Activated CD8-positive, alpha-beta memory T cell treated with anti-CD3 and anti-CD28 coated beads, Interleukin-2, amount 50 U/mL, for 48 hours (primary cell): ENCODE measurements at regions not wholly inside any gene's neighbourhood (a gene's known extent, or its start where the extent isn't known, plus 50 kb on each side); places are given as distances from the start of the nearest gene placed in this dataset.
"Not testable (repeated sequence)": the region's sequence is repeated elsewhere in the genome, so short reads cannot be mapped to it uniquely, and the experiment has no call there.

ENCODE experiments used
- DNase-seq: peaks from one replicate; pipeline ENCODE4 v3.0.0-alpha.2; 2020

DNA sequence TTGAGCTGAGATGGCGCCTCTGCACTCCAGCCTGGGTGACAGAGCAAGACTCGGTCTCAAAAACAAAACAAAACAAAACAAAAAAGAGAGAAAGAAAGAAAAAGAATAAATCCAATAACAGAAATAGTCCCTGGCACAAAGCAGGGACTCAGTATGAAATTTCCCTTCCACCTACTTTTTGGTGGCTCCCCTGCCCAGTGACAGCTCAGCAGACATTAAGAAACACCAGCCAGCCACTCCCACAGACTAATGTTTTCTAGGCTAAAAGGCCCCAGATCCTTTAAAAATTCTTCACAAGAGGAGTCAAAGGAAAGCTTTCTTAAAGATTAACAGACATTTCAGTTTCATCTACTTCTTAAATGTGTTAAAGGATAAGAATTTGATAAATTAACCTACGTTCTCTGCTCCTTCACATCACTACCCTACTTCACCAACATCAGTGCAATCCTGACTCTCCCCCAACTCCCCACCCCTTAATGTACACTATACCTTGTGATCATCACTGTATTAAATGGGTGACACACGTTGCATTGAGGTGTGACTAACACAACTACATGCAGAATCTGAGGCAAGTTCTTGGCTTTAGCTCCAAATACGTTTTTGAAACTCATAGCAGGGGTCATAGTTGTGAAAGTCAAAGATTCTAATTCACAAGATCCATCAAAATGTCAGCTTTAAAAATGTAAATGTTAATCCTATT is 114.5 kb upstream of the CAV2 start:
- DNase-seq: no peak

DNA sequence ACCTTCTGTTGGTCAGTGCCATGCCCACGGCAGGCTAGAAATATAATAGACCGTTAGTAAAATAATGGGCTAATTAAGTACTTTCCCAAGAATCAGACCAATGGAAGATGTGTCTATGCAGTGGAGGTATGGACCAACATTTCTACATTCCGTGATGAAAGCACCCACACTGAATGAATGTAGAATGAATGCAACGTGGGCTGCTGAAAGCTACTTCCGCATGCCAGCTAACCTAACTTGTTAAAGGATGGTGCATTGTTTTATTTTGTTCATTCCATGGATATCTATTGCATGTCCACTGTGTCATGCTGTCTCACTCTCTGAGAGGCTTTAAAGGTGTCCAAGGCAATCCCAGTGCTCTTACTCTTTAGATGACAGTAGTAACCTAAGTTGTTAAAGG is 112.9 kb upstream of the CAV2 start:
- no peak for DNase-seq

GRCh38 chr7:116390363-116390762 is 109.2 kb upstream of the CAV2 start:
- DNase-seq: no peak

DNA sequence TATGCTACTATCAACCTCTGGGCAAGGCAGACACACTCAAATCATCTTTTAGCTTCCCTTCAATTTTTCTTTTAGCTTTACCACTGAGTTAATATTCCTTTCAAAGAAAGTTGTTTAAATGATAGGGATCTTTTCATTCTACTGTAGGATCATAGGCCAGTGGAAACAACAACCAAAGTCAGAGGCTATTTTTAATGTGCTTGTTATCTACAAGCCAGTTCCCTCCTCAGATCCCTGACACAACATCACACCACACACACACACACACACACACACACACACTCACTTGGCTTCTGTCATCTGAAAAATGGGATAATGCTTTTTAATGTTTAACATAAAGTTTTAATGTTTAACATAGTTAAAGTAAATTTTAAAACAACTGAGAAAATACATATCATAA is 106.7 kb upstream of the CAV2 start:
- DNase-seq: no peak

- DNase-seq: no peak
Measured at GRCh38 chr7:116393654-116394053, 105.9 kb upstream of the CAV2 start.

DNA sequence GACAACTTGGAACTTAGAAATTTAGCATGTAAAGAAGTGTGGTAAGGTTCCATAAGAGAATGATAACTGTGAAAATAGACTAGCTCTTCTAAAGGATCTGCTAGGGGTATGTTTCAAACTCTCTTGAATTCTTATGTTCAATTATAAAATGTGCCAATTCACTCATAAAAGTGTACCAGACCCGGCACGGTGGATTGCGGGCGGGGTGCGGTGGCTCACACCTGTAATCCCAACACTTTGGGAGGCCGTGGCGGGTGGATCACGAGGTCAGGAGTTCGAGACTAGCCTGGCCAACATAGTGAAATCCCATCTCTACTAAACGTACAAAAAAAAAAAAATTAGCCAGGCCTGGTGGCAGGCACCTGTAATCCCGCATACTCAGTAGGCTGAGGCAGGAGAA is 105.4 kb upstream of the CAV2 start:
- no peak for DNase-seq

DNA sequence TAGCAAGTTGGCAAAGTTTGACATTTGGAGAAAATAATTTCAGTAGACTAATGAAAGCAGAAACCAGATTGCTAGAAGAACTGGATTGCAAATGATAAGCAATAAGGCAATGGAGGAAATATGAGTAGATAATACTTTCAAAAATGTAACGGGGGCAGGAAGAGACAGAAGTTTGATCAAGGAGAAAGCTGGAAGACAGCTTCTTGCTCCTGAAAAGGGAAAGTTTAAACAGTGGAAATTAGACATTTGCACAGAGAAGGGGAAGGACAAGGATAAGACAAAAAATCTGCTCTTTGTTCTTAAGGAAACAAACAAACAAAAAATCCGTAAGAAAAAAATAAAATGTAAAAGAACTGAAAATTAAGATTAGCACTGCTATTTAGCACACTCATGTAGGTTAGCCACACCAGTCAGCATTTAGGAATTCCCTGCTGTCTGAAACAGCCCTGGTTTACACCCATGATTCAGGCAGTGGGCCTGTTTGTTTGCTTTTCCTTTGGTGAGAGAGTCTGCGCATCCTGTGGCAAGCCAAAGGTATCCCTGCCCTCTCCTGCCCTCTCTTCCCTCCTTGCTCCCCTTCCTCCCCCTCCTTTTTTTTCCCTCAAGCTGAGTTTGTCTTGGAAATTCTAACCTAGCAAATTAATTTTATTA is 104.3 kb upstream of the CAV2 start:
- DNase-seq: no peak

DNA sequence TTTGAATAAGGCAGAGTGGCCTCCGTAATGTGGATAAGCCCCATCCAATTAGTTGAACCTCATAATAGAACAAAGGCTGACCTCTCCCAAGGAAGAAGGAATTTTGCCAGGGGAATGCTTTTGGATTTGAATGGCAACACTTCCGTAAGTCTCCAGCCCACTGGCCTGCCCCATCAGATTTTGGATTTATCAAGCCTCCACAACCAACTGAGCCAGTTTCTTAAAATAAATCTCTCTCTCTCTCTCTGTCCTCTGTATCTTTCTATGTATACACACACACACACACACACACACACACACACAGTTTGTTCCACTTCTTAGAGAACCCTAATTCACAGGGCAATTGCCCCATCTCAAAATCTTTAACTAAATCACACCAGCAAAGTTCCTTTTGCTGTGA is 100.9 kb upstream of the CAV2 start:
- no peak for DNase-seq

DNA sequence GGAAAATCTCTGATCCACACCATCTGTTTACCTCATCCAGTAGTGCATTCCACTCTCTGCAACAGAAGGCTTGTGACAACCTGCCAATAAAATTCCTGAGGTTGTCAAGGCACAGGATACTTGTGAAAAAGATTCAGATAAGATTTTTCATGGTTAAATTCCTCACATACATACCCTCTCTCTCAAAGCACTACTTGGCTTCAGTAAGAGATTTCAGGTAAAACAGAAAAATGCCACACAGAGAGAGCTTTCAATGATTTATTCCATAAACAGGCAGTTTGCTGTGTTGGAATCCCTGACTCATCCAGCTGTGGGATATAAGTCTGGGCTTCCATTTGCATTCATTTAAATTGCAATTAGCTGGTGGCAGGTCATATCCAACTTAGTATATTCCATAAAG is 99.7 kb upstream of the CAV2 start:
- no peak for DNase-seq

- DNase-seq: no peak
Measured at GRCh38 chr7:116400522-116400921, 99.0 kb upstream of the CAV2 start.

DNA sequence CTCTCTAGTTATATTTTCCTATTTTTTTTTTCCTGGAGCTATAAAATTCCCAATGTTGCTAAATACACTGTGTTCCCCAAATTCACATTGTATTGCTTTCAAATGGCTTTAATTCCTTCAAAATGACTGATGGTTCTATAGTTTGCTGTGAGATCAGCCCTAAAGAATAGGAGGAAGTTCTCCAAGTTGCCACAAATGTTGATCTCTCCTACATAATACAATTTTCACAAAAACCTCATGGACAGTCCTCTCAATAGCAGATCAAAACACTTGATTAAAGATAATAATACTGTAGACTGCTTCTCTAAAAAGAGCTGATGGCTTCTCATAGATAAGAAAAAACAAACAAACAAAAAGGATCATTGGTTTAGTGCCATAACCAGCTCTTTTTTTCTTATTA is 97.8 kb upstream of the CAV2 start:
- no peak for DNase-seq

- no peak for DNase-seq
Measured at GRCh38 chr7:116403265-116403664, 96.3 kb upstream of the CAV2 start.

DNA sequence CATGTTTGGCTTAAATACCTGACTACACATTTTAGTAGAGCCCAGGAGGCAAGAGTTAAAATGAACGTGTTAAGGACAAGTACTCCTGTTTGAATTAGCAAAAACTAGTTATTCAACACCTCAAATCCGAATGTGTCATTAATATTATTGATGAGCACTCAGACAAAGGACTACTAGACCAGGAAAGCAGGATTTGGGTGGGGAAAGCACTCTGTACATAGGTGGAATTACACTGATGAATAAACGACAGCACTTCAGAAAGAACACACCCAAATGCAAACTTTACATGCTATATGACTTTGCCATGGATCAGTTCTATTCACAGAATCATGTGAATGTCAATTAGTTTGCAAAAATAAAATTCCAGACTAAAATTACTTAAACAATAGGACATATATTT is 95.1 kb upstream of the CAV2 start:
- DNase-seq: no peak

DNA sequence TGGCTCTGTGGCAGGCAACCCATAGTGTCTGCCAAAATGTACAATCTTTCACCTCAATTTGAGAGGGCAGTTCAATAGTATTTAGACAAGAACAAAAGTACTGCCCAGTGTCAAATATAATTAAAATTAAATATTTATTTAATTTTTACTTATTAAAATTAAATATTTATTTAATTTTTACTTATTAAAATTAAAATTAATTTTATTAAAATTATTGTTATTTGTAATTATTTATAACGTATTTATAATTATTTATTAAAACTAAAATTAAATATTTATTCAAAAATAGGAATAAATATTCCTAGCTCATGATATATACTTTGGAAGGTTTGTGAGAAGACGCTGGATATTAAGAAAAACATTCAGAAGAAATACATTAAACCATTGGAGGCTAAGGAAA is 93.7 kb upstream of the CAV2 start:
- DNase-seq: no peak

- DNase-seq: no peak
Measured at GRCh38 chr7:116407165-116407564, 92.4 kb upstream of the CAV2 start.

GRCh38 chr7:116408166-116408565 is 91.4 kb upstream of the CAV2 start:
- DNase-seq: no peak

DNA sequence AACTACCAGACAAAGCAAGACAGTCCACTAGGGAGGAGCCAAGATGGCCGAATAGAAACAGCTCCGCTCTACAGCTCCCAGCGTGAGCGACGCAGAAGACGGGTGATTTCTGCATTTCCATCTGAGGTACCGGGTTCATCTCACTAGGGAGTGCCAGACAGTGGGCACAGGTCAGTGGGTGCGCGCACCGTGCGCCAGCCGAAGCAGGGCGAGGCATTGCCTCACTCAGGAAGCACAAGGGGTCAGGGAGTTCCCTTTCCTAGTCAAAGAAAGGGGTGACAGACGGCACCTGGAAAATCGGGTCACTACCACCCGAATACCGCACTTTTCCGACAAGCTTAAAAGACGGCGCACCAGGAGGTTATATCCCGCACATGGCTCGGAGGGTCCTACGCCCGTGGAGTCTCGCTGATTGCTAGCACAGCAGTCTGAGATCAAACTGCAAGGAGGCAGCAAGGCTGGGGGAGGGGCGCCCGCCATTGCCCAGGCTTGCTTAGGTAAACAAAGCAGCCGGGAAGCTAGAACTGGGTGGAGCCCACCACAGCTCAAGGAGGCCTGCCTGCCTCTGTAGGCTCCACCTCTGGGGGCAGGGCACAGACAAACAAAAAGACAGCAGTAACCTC is 90.6 kb upstream of the CAV2 start:
- not testable (repeated sequence) for DNase-seq

DNA sequence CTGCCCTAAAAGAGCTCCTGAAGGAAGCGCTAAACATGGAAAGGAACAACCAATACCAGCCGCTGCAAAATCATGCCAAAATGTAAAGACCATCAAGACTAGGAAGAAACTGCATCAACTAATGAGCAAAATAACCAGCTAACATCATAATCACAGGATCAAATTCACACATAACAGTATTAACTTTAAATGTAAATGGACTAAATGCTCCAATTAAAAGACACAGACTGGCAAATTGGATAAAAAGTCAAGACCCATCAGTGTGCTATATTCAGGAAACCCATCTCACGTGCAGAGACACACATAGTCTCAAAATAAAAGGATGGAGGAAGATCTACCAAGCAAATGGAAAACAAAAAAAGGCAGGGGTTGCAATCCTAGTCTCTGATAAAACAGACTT is 88.8 kb upstream of the CAV2 start:
- DNase-seq: not testable (repeated sequence)

GRCh38 chr7:116417593-116418345 is 81.8 kb upstream of the CAV2 start:
- DNase-seq: no peak

DNA sequence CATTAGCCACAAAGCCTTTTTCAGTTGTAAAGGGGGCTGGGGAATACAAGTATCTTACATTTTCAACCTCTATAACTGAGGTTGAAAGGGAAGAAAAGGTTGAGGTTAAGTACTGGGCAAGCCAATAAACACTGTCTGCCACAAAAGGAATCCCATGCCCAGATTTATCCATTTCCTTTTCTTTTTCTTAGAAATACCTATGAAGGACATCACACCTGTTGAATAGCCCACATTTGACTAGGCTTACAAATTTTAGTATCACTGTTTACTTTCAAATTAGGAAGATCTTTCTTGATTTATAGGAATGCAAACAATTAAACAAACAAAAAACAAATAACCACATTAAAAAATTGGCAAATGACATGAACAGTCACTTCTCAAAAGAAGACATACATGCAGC is 81.0 kb upstream of the CAV2 start:
- no peak for DNase-seq

- DNase-seq: no peak
Measured at GRCh38 chr7:116420003-116420402, 79.5 kb upstream of the CAV2 start.

- no peak for DNase-seq
Measured at GRCh38 chr7:116421298-116421697, 78.2 kb upstream of the CAV2 start.

GRCh38 chr7:116422683-116423082 is 76.9 kb upstream of the CAV2 start:
- DNase-seq: no peak

DNA sequence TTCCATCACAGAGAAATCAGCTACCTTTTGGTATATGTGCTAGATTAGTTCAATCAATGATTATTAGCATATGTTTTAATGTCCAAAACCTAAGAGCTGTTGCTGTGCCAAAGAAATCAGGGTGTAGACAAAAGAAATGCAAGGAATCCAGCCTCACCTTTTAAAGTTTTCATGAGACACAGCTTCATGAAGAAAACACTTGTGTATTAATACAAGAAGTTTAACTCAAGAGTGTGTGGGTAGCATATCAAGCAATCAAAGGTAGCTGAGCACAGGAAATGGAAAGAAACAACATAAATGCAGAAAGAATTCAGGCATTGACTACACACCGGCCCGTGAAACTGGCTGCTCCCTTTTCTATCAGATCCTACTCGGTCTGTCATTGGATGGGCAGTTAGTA is 76.0 kb upstream of the CAV2 start:
- DNase-seq: no peak
